LHCN-M2 (cell line): ENCODE measurements at regions not wholly inside any gene's neighbourhood (a gene's known extent, or its start where the extent isn't known, plus 50 kb on each side); places are given as distances from the start of the nearest gene placed in this dataset.
"Not testable (repeated sequence)": the region's sequence is repeated elsewhere in the genome, so short reads cannot be mapped to it uniquely, and the experiment has no call there.

Experiments used
- DNase-seq: peaks from one replicate; pipeline ENCODE4 v3.0.0-alpha.2; 2012; ENCODE audit warnings: low read depth

DNA sequence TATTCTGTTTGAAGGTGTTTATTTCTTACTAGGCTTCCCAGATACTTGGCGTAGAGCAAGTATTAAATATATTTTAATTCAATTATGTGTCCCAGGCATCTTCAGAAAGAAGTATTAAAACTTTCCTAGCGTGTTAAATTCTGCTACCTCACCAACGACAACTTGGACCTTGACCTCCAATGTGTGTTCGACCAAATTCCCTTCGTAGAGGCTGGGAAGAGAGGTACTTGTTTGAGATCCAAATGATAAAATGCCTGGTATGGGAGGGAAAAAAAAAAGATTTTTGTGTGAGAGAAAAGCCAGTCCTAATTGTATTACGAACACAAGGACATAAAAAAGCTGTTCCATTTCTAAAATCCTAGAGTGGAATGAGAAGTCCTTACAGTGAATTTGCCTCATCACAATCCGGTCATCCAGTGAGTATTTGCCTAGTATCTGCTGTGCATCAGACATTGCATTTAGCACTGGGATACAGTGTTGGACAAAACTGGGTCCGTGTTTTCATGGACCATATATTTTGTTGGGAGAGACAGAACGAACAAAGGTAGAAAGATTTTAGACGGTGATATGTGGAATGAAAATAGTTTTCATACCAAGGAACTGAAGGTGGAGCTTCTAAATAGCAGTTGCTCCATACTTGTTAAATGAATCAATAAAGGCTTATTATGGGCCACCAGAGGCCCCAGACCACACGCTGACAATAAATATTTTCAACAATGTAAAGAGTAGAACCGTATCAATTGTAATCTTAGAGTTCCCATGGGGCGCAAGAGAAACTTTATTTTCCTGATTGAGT is 103.1 kb downstream of the KIF4B start:
- no peak for DNase-seq

DNA sequence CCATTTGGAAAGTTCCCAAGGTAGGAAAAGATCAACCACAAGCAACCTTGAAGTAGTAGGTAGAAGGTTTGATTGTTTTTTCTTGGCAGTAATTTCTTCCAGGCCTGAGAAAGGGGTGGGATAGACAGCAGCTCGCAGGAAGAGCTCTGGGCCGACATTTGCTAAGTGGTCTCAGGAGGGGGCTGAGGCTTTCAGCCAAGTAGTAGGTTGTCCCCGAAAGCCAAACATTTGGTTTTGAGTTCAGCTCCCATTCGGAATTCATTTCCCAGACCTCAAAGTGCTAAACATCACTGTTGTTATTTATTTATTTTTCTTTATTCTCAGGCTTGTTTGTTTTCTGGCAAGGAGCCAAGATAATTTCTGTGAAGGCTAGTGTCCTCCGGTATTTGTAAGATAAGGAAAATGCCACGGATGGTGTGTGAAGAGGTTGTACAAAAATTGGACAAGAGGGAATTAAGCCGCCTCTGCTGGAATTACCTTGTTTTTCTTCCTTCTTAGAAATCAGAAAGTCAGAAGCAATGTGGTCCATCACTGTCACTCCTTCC is 112.1 kb downstream of the KIF4B start:
- DNase-seq, result no peak

DNA sequence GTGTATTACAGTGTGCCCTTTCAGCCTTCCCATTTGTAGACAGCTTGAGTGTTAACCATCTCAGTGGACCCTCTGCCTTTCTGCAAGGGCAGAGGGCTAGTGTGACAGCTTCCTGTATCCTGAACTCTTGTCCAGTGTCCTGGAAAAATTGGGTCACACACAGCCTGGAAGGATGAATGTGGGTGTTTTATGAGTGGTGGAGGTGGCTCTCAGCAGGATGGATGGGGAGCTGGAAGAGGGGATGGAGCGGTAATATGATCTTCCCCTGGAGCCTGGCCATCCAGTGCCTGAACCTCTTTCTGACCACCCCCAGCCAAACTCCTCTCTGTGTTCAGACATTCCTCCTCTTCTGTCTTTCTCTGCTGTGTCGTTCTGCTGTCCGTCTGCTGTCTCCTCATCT is 113.0 kb downstream of the KIF4B start:
- DNase-seq, result no peak

DNA sequence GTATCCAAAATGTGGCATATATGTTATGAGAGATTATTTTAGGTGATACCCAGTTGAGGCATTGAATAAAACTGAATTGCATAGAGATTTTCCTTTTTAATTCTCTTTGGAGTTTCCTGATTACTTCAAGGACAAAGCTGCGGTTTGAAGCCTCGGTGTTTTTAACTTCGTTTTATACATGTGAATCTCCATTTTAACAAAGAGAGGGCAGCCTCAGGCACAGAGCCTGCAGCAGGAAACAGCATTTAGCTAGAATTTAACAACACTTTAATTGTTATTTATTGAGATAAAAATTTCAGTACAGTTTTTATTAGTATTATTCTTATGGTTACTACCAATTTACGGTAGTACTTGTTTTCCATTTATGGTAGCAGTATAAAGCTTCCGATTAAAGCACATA is 114.0 kb downstream of the KIF4B start:
- no peak for DNase-seq

DNA sequence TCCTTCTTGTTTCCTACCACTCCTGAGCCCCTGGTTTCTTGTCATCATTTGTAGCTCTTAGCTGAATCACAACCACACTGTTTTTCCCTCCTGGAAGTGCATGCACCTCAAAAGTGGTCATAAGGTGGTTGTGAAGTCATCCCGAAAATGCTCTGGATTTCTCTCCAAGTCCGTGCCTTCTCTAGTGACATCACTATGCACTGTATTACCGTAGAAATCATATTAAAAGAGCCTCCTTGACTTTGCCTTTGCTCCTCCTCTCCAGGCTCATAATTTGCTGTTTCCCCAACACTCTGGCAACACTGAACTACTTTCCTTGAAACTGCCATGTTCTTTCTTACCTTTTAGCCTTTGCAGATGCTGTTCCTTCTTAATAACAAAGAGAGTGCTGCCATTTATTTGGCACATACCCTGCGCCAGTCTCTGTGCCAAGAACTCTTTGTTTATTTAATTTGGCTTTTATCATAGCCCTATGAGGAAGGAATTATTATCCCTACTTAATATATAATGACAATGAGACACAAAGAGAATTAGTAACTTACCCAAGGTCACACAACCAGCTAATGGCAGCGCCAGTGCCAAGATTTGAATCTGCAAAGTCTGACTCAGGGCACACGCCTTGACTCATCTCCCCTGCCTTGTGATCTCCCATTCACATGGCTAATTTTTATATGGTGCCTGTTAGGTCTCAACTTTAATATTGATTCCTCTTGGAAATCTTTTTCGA is 115.4 kb downstream of the KIF4B start:
- DNase-seq, result no peak

DNA sequence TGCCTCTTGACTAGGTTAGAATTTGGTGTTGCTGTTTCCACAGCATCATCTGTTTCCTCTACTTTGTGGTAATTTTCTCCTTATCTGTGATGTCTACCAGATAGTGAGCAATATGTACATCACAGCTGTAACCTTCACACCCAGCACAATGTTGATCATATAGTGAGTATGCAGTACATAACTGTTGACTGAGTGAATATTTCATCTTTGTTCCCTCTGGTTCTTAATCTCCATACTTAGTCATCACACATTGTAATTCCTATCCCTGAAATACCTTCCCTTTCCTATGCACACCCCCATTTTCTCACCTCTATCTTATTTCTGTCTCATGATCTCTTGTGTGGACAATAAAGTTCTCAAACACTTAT is 115.9 kb downstream of the KIF4B start:
- DNase-seq, result no peak

DNA sequence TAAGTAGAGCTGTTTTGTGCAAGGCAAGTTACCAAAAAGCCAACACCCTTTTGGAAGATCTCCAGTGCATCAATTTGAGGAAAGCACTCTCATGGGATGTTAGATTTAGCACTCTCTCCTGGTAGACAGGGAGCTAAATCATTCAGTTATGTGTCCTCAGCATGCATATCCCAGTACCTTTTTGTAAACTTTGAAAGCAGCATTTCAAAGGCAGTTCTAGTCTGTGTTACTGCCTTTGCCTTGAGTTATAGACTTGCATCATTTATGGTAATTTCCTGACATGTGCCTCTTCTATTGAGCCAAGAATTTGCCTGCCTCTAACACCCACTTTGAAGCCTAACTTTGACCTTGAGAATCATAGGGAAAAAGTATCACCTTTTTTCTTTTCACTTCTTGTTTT is 120.6 kb downstream of the KIF4B start:
- no peak for DNase-seq

DNA sequence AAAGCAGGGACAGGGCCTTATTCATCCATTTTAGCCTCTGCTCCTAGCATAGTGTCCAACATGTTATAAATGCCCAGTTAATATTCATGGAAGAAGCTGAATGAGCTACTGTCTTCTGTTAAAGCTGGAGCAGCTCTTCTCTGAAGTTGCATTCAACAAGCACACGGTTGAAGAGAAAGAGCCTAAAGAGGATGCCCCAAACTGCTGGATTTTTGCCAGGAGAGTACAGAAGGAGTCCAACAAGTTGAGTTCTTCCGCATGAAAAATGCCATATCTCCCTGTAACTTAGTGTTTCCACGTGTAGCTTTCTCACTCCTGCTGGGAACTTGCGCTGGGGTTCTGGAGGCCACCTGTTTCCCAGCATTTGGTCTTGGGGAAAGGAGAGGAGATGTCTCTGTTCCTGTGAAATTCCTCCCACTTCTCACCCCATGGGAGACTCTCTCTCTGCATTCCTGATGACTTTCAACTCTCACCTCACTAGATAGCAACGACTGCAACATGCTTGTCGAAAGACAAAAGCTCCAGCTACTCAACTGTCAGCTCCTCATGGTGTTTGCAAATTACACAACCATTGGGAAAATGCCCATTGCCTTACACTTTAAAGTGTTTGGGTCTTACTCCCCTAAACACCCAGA is 122.8 kb downstream of the KIF4B start:
- DNase-seq, result no peak

DNA sequence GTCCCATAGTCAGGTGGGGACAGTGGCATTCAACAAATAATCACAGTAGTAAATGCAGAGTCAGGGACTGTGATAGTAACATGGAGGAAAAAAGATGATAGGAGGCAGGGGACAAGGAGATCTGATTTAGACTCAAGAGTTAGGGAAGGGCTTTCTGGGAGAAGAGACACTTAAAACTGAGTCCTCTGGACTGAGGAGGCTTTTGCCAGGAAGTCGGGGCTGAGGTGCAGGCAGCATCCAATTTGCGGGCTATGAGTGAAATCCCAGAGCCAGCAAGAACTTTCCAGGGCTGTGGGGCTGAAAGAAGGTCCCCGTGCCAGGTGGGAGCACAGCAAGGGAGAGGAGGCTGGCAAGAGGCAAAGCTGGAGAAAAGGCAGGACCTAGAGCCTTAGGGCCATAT is 124.1 kb downstream of the KIF4B start:
- no peak for DNase-seq

DNA sequence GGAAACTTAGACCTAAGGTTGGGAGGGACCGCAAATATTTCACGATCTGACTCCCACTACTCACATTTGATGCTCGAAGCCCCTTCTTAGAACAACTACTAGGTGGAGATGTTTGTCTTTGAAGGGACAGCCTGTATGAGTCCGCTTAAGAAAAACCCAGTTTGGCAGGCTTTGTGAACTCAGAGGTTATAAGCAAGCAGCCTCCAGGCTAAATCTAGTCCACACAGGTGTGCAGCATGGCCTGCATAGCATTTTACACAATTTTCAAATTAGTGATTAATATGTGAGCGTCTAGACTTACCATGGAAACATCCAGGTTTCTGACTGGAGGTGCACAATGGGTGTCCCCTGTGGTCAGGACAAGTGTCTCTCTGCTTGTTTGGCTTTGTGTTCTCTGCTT is 127.1 kb downstream of the KIF4B start:
- DNase-seq, result no peak

DNA sequence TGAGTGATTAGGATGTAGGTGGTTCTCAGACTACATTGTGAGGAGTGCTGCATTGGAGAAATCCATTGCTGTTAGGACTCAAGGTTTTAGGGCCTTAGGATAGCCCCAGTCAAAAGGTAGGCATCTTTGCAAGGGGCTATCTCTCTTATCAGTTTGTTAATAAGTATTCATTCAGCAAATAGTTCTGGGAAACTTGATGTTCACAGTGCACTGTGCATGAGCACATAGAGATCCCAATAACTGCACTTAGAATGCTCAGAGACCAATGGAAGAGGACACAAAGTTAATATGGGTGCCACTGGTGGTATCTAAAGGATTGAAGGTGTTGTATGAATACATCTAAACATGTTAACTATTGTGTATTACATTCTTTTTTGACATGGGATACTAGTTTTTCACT is 131.4 kb downstream of the KIF4B start:
- no peak for DNase-seq

DNA sequence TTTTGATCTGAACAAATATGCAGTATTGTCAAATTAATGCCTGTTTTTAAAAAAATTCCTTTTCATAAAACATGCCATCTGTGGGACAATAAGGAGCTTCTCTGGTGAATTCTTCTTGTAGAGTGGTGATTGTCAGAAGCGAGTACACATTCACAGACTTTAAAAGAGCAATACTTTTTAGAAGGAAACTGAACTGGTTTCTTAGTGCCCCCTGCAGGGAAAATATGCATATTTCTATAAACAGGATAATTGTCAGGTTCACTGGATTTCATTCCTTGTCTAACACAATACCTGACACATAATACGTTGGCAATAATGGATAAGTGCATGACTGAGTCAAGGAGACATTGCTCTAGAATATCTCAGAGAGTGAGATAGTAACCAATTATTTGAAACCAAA is 133.7 kb downstream of the KIF4B start:
- peak; percentile 8 for DNase-seq

DNA sequence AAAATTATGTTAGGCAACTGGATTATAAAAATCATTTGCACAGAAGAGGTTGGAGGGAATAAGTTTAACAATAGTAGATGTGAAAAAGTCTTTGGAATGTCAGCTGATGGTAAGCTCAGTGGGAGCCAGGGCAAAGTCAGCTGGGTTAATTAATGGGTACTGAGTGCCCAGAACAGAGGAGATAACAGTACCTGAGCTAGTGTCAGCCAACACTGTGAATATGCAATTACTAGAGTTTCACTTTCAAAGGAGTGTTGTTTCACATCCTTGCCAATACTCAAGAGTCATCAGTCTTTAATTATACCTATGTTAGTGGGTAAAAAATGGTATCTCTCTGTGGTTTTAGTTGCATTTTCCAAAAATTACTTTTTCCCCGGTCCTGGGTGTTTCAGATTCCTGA is 135.1 kb downstream of the KIF4B start:
- no peak for DNase-seq

DNA sequence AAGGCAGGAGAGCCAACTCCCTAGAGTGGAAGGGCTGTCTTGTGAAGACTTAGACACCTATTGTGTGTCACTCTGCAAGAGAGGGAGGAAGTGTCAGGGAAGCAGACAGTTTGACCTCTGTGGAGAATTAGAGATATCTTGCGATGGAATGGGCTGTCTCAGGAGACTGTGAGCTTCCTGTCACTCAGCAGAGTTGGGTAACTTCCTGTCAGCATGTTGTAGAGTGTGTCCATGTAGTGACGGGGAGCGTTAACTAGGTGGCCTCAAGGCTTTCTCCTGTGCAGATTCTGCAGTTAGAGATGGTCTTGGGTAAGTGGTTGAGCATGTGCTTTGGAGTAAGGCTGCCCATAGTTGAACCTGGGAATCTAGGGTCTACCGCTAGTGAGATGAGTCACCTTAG is 136.5 kb downstream of the KIF4B start:
- DNase-seq, result no peak

DNA sequence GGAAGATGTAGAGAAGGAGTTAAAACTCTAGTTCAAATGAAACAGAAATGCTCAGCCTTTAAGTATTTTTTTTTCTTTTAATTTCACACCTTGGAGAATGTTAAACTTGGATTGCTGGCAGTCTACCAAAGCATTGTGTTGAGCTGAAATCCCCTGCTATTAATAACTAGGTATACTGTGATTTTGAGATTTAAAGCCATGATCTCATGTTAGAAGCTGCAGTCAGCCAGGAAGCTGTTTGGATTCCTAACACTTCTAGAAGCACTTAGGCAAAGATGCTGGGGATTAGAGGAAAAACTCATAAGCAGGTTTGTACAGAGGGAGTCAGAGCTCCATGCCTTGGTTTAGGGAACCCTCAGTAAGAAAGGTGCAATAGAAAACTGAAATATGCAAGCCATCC is 141.4 kb downstream of the KIF4B start:
- no peak for DNase-seq

DNA sequence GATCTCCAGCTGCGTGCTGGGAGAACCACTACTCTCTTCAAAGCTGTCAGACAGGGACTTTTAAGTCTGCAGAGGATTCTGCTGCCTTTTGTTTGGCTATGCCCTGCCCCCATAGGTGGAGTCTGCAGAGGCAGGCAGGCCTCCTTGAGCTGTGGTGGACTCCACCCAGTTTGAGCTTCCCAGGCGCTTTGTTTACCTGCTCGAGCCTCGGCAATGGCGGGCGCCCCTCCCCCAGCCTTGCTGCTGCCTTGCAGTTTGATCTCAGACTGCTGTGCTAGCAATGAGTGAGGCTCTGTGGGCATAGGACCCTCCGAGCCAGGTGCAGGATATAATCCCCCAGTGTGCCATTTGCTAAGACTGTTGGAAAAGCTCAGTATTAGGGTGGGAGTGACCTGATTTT is 149.5 kb downstream of the KIF4B start:
- not testable (repeated sequence) for DNase-seq

DNA sequence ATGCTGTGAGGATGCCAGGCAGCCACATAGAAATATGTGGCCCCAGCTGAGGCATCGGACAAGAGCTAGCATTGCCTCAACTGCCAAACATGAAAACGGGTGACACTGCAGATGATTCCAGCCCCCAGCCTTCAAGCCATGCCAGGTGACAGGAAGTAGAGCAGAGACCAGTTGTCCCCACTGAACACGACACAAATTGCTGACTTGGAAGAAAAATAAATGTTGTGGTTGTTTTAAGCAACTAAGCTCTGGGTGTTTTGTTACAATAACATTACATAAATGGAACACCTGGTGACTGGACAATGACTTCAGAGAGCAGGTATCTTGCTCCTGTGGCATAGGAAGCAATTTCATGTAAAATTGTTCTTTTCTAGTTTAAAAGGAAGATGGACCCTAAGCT is 154.2 kb downstream of the KIF4B start:
- DNase-seq, result no peak

DNA sequence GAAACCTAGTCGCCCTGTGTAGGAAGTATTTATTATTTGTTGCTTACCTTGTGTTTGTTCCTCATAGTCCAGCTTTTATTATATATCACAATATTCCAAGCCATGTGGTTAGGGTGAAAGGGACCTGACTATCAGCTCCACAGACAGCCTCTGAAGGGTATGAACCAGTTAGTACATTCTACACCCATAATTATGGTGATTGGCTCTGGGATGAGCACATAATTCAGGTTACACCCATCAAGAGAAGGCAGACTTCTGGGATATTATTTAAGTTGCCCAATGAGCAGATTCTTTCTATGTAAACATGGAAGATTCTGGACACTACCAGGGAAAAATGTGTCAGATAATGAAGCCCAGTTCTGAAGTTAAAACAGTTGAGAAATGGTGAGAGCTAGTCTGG is 168.0 kb downstream of the KIF4B start:
- DNase-seq, result no peak

DNA sequence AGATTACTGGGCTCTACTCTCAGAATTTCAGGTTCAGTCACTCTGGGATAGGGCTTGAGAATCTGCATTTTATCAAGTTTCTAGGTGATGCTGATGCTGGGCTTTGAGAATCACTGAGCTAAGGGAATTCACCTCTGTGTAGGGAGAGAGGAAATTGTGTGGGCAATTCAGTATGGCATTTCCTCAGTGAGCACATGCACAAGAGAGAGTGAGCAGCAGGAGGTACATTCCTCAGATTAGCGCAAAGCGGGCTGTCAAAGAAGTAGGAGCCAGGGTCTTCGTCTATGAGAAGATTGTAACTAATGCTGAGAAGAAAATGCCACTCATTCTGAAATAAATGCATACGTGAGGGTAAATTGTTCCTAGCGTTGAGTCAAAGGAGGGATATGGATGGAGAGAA is 175.9 kb downstream of the KIF4B start:
- DNase-seq, result no peak

DNA sequence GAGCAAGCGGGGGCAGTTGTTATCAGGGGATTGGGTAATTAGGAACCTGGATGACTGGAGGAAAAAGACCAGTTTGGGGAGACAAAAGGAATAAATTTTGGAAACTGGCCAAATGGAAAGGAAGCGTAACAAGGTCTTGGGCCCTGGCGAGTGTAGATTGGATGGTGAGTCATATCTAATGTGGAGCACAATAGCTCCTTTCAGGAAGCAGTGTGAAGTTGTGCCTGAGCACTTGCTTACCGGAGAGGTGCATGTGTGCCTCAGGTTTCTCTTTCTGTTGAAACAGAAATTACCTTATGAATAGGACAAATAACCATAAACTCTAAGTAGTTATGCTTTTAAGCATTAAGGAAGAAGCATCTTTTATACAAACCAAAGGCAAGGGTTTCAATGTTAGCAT is 176.4 kb downstream of the KIF4B start:
- DNase-seq, result no peak

DNA sequence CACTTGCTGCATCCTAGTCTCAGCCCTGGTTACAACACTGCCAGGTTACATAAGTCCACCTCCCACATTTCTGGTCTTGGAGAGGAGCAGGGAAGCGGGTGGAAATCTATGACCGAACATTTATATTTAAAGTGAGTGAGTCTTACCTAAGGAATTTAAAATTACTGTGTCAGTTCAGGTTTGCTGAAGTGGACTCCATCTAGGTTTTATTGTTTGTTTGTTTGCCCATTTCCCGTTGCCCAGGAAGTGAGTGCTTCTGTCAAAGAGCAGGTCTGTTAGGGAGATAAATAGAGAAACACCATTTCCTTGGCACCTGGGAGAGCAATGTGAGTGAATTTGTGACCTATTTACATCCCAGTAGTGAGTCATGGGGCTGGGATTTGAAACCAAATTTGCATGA is 179.5 kb downstream of the KIF4B start:
- no peak for DNase-seq

DNA sequence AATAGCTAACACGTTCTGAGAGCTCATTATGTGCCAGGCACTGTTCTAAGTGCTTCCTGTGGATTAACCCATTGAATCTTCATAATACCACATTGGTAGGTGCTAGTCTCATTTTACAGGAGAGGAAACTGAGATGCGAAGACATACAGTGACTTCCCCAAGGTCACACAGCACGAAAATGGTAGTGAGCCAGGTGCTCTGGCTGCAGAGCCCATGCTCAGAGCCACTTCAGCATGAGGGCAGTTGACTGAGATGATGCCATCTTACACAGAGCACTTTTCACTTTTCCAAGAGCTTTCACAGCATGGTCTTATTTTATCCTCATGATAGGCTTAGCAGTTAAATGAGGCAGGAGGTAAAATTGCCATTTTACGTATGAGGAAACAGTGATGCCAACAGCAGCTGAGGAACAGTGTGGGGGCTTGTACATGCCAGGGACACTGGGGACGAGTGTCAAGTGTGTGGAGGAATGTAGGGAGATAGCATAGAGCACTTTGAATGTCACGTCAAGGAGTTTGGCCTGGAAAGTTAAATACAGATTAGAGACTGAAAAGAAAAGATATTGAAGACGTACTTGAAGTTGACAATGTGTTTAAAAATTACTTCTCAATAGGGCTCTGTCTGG is 180.0 kb downstream of the KIF4B start:
- DNase-seq, result no peak
